CD14-positive monocyte (primary cell): ENCODE measurements at regions not wholly inside any gene's neighbourhood (a gene's known extent, or its start where the extent isn't known, plus 50 kb on each side); places are given as distances from the start of the nearest gene placed in this dataset.

Source experiments
- DNase-seq, 3 donors: peaks; one replicate each; pipeline ENCODE4 v3.0.0-alpha.2; 2011 to 2022
- H2AFZ ChIP-seq: 2 replicates; pipeline ENCODE4 v1.6.0; 2012; ENCODE audit warnings: mild to moderate bottlenecking, low read depth, low read length, inconsistent platforms; ENCODE audit not compliant: insufficient read depth, poor library complexity, severe bottlenecking
- H3K27ac ChIP-seq, 2 donors: 1 replicate in 1 of 2; 2 replicates in 1 of 2; pipeline ENCODE4 v1.5.1; 2012 to 2013; ENCODE audit warnings: low read length in 2 of 2, control low read depth in 1 of 2, inconsistent platforms in 1 of 2, low read depth in 1 of 2, mild to moderate bottlenecking in 1 of 2
- H3K27me3 ChIP-seq, 2 donors: one replicate each; pipeline versions ENCODE4 v1.6.0 to v1.6.1; 2011 to 2013; ENCODE audit warnings: low read length in 2 of 2; ENCODE audit not compliant: control insufficient read depth in 2 of 2, insufficient read depth in 2 of 2
- H3K36me3 ChIP-seq, 2 donors: replicated peaks in 1 of 2; 1 replicate in 1 of 2; 2 replicates in 1 of 2; pipeline versions ENCODE4 v1.5.1 to v1.6.1; 2012 to 2013; ENCODE audit warnings: low read length in 2 of 2, control low read depth in 1 of 2, inconsistent platforms in 1 of 2, mild to moderate bottlenecking in 1 of 2; ENCODE audit not compliant: insufficient read depth in 2 of 2, control insufficient read depth in 1 of 2
- H3K4me1 ChIP-seq, 2 donors: 1 replicate in 1 of 2; 2 replicates in 1 of 2; pipeline versions ENCODE4 v1.5.1 to v1.6.1; 2012 to 2013; ENCODE audit warnings: low read length in 2 of 2, control low read depth in 1 of 2, inconsistent platforms in 1 of 2, mild to moderate bottlenecking in 1 of 2, moderate library complexity in 1 of 2; ENCODE audit not compliant: insufficient read depth in 2 of 2, control insufficient read depth in 1 of 2
- H3K4me2 ChIP-seq: replicated peaks from 2 replicates; pipeline ENCODE3; 2012; ENCODE audit warnings: low read length, moderate library complexity, mild to moderate bottlenecking; ENCODE audit not compliant: poor library complexity, severe bottlenecking; ENCODE audit errors: extremely low read depth
- H3K4me3 ChIP-seq, 3 experiments: fragments of 200-600 bp in 1 of 3; sonication (generic) in 1 of 3; replicated peaks in 1 of 3; 1 replicate in 2 of 3; 2 replicates in 1 of 3; pipeline ENCODE4 v1.5.1; 2011 to 2013; ENCODE audit warnings: low read length in 3 of 3, mild to moderate bottlenecking in 3 of 3, control low read depth in 2 of 3, low read depth in 2 of 3, inconsistent platforms in 1 of 3, moderate library complexity in 1 of 3
- H3K79me2 ChIP-seq: 2 replicates; pipeline ENCODE4 v1.6.0; 2012; ENCODE audit warnings: mild to moderate bottlenecking, control low read depth, inconsistent platforms, low read length, moderate library complexity; ENCODE audit not compliant: insufficient read depth
- H3K9ac ChIP-seq: 2 replicates; pipeline ENCODE4 v1.6.0; 2017; ENCODE audit warnings: low read length, mild to moderate bottlenecking; ENCODE audit not compliant: insufficient read depth, poor library complexity, severe bottlenecking
- H3K9me3 ChIP-seq, 2 donors: replicated peaks in 1 of 2; 1 replicate in 1 of 2; 2 replicates in 1 of 2; pipeline versions ENCODE4 v1.5.1 to v1.6.1; 2012 to 2013; ENCODE audit warnings: low read length in 2 of 2, control low read depth in 1 of 2; ENCODE audit not compliant: control insufficient read depth in 1 of 2, insufficient read depth in 1 of 2
- H4K20me1 ChIP-seq: 2 replicates; pipeline ENCODE4 v1.6.0; 2012; ENCODE audit warnings: mild to moderate bottlenecking, low read length, control low read depth, moderate library complexity; ENCODE audit not compliant: insufficient read depth
- H3K27ac Mint-ChIP-seq, 7 donors: one replicate each; pipeline ENCODE4 v1.8.0; 2020; ENCODE audit warnings: mild to moderate bottlenecking in 7 of 7, mixed read lengths in 7 of 7, moderate library complexity in 6 of 7, inconsistent platforms in 2 of 7
- H3K27me3 Mint-ChIP-seq, 3 donors: one replicate each; pipeline ENCODE4 v1.8.0; 2021 to 2022; ENCODE audit warnings: low read depth in 3 of 3, mild to moderate bottlenecking in 3 of 3, mixed read lengths in 3 of 3, moderate library complexity in 3 of 3, inconsistent platforms in 1 of 3
- H3K36me3 Mint-ChIP-seq, 2 donors: one replicate each; pipeline ENCODE4 v1.8.0; 2020; ENCODE audit warnings: mixed read lengths in 2 of 2, inconsistent platforms in 1 of 2, mild to moderate bottlenecking in 1 of 2
- H3K4me1 Mint-ChIP-seq: one replicate; pipeline ENCODE4 v1.8.0; 2020; ENCODE audit warnings: mild to moderate bottlenecking, mixed read lengths
- H3K4me3 Mint-ChIP-seq, 2 donors: one replicate each; pipeline ENCODE4 v1.8.0; 2020; ENCODE audit warnings: mild to moderate bottlenecking in 2 of 2, mixed read lengths in 2 of 2, moderate library complexity in 1 of 2
- H3K9me3 Mint-ChIP-seq, 7 donors: one replicate each; pipeline ENCODE4 v1.8.0; 2020 to 2022; ENCODE audit warnings: mixed read lengths in 7 of 7, mild to moderate bottlenecking in 6 of 7, moderate library complexity in 6 of 7, inconsistent platforms in 2 of 7
- WGBS: methylation state at CpG from one replicate; pipeline ENCODE4 v1.1.5; 2013; ENCODE audit warnings: missing lambda C conversion rate; ENCODE audit not compliant: insufficient coverage; 5-methylcytosine and 5-hydroxymethylcytosine counted together
- intact Hi-C, 2 donors: fragments of 100-400 bp; cut with micrococcal nuclease; formaldehyde crosslinking; loops; one replicate each; pipeline versions ENCODE4 v1.15.0 to v1.15.1; 2023
- TF ChIP-seq, protein P1 (sequence below): fragments of 200-600 bp; IDR thresholded peaks from one replicate; pipeline ENCODE4 v1.8.0; 2022; ENCODE audit warnings: antibody characterized with exemption, mild to moderate bottlenecking

GRCh38 chr2:23041443-23041842 lies 343.5 kb upstream of the KLHL29 start:
- Histone ChIP-seq H3K79me2 (no peaks in the 10 kb centered on the region), H3K4me1 (no peaks in the 10 kb centered on the region), H3K27me3 (no peaks in the 10 kb centered on the region), H4K20me1 (no peaks in the 10 kb centered on the region), H2AFZ (no peak overlapping the region), H3K36me3 (no peaks in the 10 kb centered on the region), H3K27ac (no peak overlapping the region), H3K9ac (no peak overlapping the region), H3K9me3 (no peaks in the 10 kb centered on the region), H3K4me3 (no peak overlapping the region), H3K4me2 (no peak overlapping the region)
- intact Hi-C loops = no loop called here
- no peaks in the 10 kb centered on the region for H3K4me1 Mint-ChIP-seq
- peaks cover 0 to 4% (median 2%) of the 10 kb centered on the region in 7 donors for H3K9me3 Mint-ChIP-seq
- WGBS = 57% methylated on average over 1 of the region's 1 CpG
- TF ChIP-seq, protein P1, sequence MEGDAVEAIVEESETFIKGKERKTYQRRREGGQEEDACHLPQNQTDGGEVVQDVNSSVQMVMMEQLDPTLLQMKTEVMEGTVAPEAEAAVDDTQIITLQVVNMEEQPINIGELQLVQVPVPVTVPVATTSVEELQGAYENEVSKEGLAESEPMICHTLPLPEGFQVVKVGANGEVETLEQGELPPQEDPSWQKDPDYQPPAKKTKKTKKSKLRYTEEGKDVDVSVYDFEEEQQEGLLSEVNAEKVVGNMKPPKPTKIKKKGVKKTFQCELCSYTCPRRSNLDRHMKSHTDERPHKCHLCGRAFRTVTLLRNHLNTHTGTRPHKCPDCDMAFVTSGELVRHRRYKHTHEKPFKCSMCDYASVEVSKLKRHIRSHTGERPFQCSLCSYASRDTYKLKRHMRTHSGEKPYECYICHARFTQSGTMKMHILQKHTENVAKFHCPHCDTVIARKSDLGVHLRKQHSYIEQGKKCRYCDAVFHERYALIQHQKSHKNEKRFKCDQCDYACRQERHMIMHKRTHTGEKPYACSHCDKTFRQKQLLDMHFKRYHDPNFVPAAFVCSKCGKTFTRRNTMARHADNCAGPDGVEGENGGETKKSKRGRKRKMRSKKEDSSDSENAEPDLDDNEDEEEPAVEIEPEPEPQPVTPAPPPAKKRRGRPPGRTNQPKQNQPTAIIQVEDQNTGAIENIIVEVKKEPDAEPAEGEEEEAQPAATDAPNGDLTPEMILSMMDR = no peak
- H3K27me3 Mint-ChIP-seq = peaks cover 0 to 1% (median 1%) of the 10 kb centered on the region in 3 donors
- DNase-seq = no peak
- H3K4me3 Mint-ChIP-seq = no peak overlapping the region
- no peaks in the 10 kb centered on the region for H3K36me3 Mint-ChIP-seq
- no peak overlapping the region for H3K27ac Mint-ChIP-seq

DNA sequence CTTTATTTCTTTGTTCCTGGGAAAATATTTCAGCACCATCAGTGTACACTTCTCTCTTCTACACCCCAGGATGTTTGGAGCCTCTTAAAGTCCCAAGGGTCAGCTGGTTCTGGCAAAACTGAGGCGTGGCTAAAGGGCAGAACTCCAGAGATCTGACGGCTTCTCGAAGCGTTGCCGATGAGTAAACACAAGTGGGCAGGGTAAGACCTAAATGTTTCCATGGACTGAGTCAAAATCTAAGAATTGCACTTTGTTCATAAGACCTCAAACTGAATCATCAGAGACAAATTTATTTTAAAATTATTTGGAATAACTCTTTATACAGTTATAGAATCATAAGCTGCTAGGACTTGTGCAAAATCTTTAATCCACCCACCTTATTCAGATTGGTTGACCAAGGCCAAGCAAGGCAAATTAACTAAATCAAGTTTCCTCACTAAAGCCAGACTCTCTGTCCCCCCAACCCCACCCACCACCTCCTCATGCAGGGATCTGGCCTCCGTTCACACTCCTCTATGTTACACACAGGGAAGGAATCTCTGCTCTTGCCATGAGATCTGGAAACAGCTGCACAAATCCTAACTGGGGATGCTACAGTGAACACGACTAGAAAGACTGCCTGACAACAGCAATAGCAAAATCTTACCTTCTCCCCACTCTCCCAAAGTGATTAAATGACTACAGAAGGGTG lies 342.6 kb upstream of the KLHL29 start:
- TF ChIP-seq, protein P1 = no peak
- Histone ChIP-seq H3K27me3 (no peaks in the 10 kb centered on the region), H3K9me3 (no peaks in the 10 kb centered on the region), H4K20me1 (no peaks in the 10 kb centered on the region), H3K9ac (no peak overlapping the region), H2AFZ (no peak overlapping the region), H3K79me2 (no peaks in the 10 kb centered on the region), H3K4me3 (no peak overlapping the region), H3K36me3 (no peaks in the 10 kb centered on the region), H3K27ac (no peak overlapping the region), H3K4me1 (no peaks in the 10 kb centered on the region), H3K4me2 (no peak overlapping the region)
- no peak overlapping the region for H3K27ac Mint-ChIP-seq
- 83% methylated on average over 7 of the region's 7 CpGs for WGBS
- DNase-seq = no peak
- H3K4me1 Mint-ChIP-seq = no peaks in the 10 kb centered on the region
- H3K27me3 Mint-ChIP-seq = peaks cover 0 to 1% (median 0%) of the 10 kb centered on the region in 3 donors
- peaks cover 0 to 4% (median 2%) of the 10 kb centered on the region in 7 donors for H3K9me3 Mint-ChIP-seq
- H3K36me3 Mint-ChIP-seq = no peaks in the 10 kb centered on the region
- no peak overlapping the region for H3K4me3 Mint-ChIP-seq
- intact Hi-C loops = no loop called here
